Activated CD8-positive, alpha-beta T cell treated with anti-CD3 and anti-CD28 coated beads, Interleukin-2, amount 10 ng/mL, durations not matched to agents 7 days and 5 days (primary cell): ENCODE measurements at regions not wholly inside any gene's neighbourhood (a gene's known extent, or its start where the extent isn't known, plus 50 kb on each side); places are given as distances from the start of the nearest gene placed in this dataset.

Experiments
- ATAC-seq: fragments of 150-1000 bp; cut with Tn5 transposase; one replicate; pipeline ENCODE4 v1.10.0; 2021; ENCODE audit warnings: moderate library complexity
- CTCF ChIA-PET: fragments of 350-600 bp; sonication (Branson Sonifier 250); formaldehyde crosslinking; loops from one replicate; lab custom pipeline; 2021; ENCODE audit warnings: antibody characterized with exemption; lab: Charles Lee
- POLR2A ChIA-PET: fragments of 350-600 bp; sonication (Branson Sonifier 250); formaldehyde crosslinking; loops from one replicate; lab custom pipeline; 2021; ENCODE audit warnings: antibody characterized with exemption; lab: Charles Lee
- DNase-seq: peaks from one replicate; pipeline ENCODE4 v3.0.0-alpha.2; 2020
- H3K27ac Mint-ChIP-seq: one replicate; pipeline ENCODE4 v1.8.0; 2021; ENCODE audit warnings: mild to moderate bottlenecking, mixed read lengths
- H3K27me3 Mint-ChIP-seq: one replicate; pipeline ENCODE4 v1.8.0; 2021; ENCODE audit warnings: low read depth, mixed read lengths
- H3K36me3 Mint-ChIP-seq: one replicate; pipeline ENCODE4 v1.8.0; 2021; ENCODE audit warnings: low read depth, mixed read lengths
- H3K4me1 Mint-ChIP-seq: one replicate; pipeline ENCODE4 v1.8.0; 2021; ENCODE audit warnings: low read depth, mixed read lengths
- H3K4me3 Mint-ChIP-seq: one replicate; pipeline ENCODE4 v1.8.0; 2021; ENCODE audit warnings: mild to moderate bottlenecking, mixed read lengths
- H3K9me3 Mint-ChIP-seq: one replicate; pipeline ENCODE4 v1.8.0; 2022; ENCODE audit warnings: mixed read lengths; ENCODE audit not compliant: insufficient read depth

DNA sequence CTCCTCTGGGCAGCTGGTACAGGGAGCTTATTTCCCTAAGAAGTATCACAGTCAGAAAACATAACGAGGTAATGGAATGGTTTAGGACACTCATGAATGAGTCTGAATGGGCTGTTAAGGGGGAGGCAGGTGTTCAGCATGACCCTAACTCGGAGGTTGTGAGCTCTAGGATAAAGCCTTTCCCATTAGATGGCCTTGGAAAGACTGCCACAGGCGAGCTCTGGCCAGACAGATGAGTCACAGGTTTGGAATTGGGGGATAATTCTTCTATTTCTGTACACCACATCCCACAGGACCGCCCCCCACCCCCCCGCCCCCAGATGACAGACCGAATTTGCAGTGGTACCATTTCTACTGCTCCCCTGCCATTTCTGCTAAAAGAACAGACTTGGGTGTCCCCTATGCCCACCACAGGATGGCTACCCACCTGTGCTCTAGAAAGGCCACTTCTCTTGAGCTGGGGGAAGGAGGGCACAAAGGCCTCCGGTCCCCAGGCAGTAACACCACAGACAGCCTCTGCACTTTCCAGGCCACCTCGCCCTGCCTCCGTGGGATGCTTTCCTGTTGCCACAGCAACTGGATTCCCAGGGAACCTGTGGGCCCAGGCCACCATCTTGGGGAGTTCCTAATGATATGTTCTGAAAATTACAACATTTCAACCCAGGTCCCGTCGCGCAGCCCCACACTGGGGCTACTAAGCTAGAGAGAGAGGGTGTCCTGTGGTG, 76.7 kb downstream of the TRIM29 start:
- Mint-ChIP-seq H3K4me1 (no peaks in the 10 kb centered on the region), H3K27ac (no peak overlapping the region), H3K27me3 (peaks cover 2% of the 10 kb centered on the region), H3K9me3 (no peaks in the 10 kb centered on the region), H3K4me3 (no peak overlapping the region), H3K36me3 (no peaks in the 10 kb centered on the region)
- POLR2A ChIA-PET = no interaction called here
- no peak for ATAC-seq
- DNase-seq = no peak
- CTCF ChIA-PET = no interaction called here

GRCh38 chr11:120060512-120060911, 77.4 kb downstream of the TRIM29 start:
- POLR2A ChIA-PET = no interaction called here
- H3K9me3 Mint-ChIP-seq = no peaks in the 10 kb centered on the region
- DNase-seq = no peak
- no peak for ATAC-seq
- H3K36me3 Mint-ChIP-seq = no peaks in the 10 kb centered on the region
- no peak overlapping the region for H3K27ac Mint-ChIP-seq
- peaks cover 2% of the 10 kb centered on the region for H3K27me3 Mint-ChIP-seq
- no peak overlapping the region for H3K4me3 Mint-ChIP-seq
- H3K4me1 Mint-ChIP-seq = no peaks in the 10 kb centered on the region
- CTCF ChIA-PET = no interaction called here

- no peak for ATAC-seq
- H3K4me1 Mint-ChIP-seq = no peaks in the 10 kb centered on the region
- ChIA-PET POLR2A (no interaction called here), CTCF (no interaction called here)
- no peaks in the 10 kb centered on the region for H3K36me3 Mint-ChIP-seq
- H3K27ac Mint-ChIP-seq = no peak overlapping the region
- H3K4me3 Mint-ChIP-seq = no peak overlapping the region
- peaks cover 2% of the 10 kb centered on the region for H3K27me3 Mint-ChIP-seq
- no peak for DNase-seq
- no peaks in the 10 kb centered on the region for H3K9me3 Mint-ChIP-seq
These were observed 79.0 kb downstream of the TRIM29 start for GRCh38 chr11:120058931-120059330.

- no peak overlapping the region for H3K27ac Mint-ChIP-seq
- DNase-seq (no peak), ATAC-seq (no peak)
- POLR2A ChIA-PET = interaction anchor here (0.6 kb wide), 1 partner anchor 9 kb away, joined by 3 read pairs; no protein-coding TSS in a partner anchor
- no peaks in the 10 kb centered on the region for H3K36me3 Mint-ChIP-seq
- H3K9me3 Mint-ChIP-seq = no peaks in the 10 kb centered on the region
- H3K4me1 Mint-ChIP-seq = no peaks in the 10 kb centered on the region
- CTCF ChIA-PET = no interaction called here
- peaks cover 2% of the 10 kb centered on the region for H3K27me3 Mint-ChIP-seq
- H3K4me3 Mint-ChIP-seq = no peak overlapping the region
These were observed 80.0 kb downstream of the TRIM29 start for GRCh38 chr11:120057595-120058581.

- peaks cover 1% of the 10 kb centered on the region for H3K27me3 Mint-ChIP-seq
- no peak overlapping the region for H3K4me3 Mint-ChIP-seq
- ChIA-PET POLR2A (no interaction called here), CTCF (no interaction called here)
- no peak overlapping the region for H3K27ac Mint-ChIP-seq
- no peaks in the 10 kb centered on the region for H3K4me1 Mint-ChIP-seq
- ATAC-seq (no peak), DNase-seq (no peak)
- no peaks in the 10 kb centered on the region for H3K36me3 Mint-ChIP-seq
- H3K9me3 Mint-ChIP-seq = no peaks in the 10 kb centered on the region
These were observed 80.9 kb downstream of the TRIM29 start for GRCh38 chr11:120057028-120057330.

DNA sequence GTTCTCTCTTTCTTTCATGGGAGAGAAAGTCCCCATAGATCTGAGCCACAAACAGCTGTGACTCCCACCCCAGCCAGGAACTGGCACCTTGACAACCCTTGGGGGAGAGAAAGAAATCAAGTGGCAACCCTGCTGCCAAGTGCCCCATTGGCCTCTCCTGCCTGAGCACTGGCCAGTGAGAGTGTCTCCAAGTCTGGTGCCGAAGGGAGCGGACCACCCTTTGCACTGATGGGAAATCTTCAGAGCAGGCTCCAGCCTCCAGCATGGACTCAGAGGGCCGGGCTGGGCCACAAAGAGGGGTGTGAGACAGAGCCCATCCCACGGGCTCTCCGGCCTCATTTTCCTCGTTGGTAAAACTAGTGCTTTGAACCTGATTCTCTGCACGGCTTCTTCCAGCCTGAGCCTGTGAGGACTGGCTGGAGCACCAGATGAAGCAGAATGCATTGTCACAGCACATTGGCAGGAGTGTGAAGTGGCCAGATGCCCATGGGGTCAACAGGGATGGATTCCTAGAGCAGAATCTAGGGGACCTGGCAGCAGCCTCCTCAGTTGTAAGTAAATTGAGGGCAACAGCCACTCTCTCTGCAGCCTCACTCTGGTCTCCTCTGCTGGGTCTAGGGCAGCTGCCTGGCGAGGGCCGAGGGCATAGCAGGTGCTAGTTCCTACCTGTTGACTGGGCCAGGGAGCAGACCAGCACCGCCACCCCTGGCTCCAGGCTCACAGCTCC, 81.4 kb downstream of the TRIM29 start:
- Mint-ChIP-seq H3K27ac (no peak overlapping the region), H3K4me3 (no peak overlapping the region), H3K9me3 (no peaks in the 10 kb centered on the region), H3K36me3 (no peaks in the 10 kb centered on the region), H3K27me3 (no peaks in the 10 kb centered on the region), H3K4me1 (no peaks in the 10 kb centered on the region)
- POLR2A ChIA-PET = no interaction called here
- CTCF ChIA-PET = no interaction called here
- no peak for DNase-seq
- no peak for ATAC-seq

GRCh38 chr11:120055646-120056045, 82.3 kb downstream of the TRIM29 start:
- no peak overlapping the region for H3K4me3 Mint-ChIP-seq
- DNase-seq = no peak
- POLR2A ChIA-PET = no interaction called here
- H3K4me1 Mint-ChIP-seq = no peaks in the 10 kb centered on the region
- H3K27ac Mint-ChIP-seq = no peak overlapping the region
- ATAC-seq = no peak
- H3K27me3 Mint-ChIP-seq = peaks cover under 1% of the 10 kb centered on the region
- H3K36me3 Mint-ChIP-seq = no peaks in the 10 kb centered on the region
- CTCF ChIA-PET = no interaction called here
- H3K9me3 Mint-ChIP-seq = no peaks in the 10 kb centered on the region

- CTCF ChIA-PET = no interaction called here
- Mint-ChIP-seq H3K4me3 (no peak overlapping the region), H3K27me3 (peaks cover 4% of the 10 kb centered on the region), H3K4me1 (no peaks in the 10 kb centered on the region), H3K36me3 (no peaks in the 10 kb centered on the region), H3K27ac (no peak overlapping the region), H3K9me3 (no peaks in the 10 kb centered on the region)
- POLR2A ChIA-PET = no interaction called here
- DNase-seq = no peak
- ATAC-seq = no peak
These were observed 83.2 kb downstream of the TRIM29 start for GRCh38 chr11:120054753-120055045.

- no peaks in the 10 kb centered on the region for H3K4me1 Mint-ChIP-seq
- CTCF ChIA-PET = no interaction called here
- H3K9me3 Mint-ChIP-seq = no peaks in the 10 kb centered on the region
These were observed 83.7 kb downstream of the TRIM29 start for GRCh38 chr11:120054016-120054752.

DNA sequence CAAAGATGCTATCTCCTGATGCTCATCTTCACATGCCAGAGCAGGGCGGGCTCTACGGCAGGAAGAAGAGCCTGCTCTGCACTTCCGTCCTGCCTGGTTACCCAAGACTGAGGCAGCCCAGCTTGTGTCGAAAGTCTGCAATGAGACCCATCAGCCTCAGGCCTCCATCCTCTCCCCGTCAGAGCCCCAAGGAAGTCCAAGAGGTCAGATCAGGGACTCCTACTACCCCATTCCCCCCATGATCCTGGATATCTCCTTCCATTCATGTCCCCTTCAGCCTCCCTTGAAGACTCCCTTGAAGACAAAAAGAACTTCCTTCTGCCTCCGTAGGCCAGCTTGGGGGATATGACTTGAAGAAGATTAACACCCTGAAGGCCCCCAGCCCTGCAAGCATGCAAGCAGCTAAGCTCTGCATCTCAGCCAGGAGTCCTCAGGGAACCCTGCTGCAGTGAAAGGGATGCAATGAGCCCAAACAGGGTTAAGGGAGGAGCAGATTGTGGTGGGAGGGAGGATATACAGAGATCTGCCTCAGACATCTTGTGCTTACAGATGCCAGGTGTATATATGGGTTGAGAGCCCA, 85.6 kb downstream of the TRIM29 start:
- Mint-ChIP-seq H3K4me3 (no peak overlapping the region), H3K27ac (no peak overlapping the region), H3K27me3 (peaks cover 4% of the 10 kb centered on the region), H3K9me3 (peaks cover 7% of the 10 kb centered on the region), H3K36me3 (no peaks in the 10 kb centered on the region), H3K4me1 (no peaks in the 10 kb centered on the region)
- DNase-seq = no peak
- no peak for ATAC-seq
- ChIA-PET POLR2A (interaction anchor here (1.1 kb wide), 1 partner anchor 255 kb away, joined by 3 read pairs; no protein-coding TSS in a partner anchor), CTCF (no interaction called here)

More at GRCh38 chr11:120054016-120054752, 83.7 kb downstream of the TRIM29 start:
- H3K36me3 Mint-ChIP-seq = no peaks in the 10 kb centered on the region
- DNase-seq (no peak), ATAC-seq (no peak)
- H3K4me3 Mint-ChIP-seq = no peak overlapping the region
- peaks cover 4% of the 10 kb centered on the region for H3K27me3 Mint-ChIP-seq
- POLR2A ChIA-PET = no interaction called here
- H3K27ac Mint-ChIP-seq = no peak overlapping the region

DNA sequence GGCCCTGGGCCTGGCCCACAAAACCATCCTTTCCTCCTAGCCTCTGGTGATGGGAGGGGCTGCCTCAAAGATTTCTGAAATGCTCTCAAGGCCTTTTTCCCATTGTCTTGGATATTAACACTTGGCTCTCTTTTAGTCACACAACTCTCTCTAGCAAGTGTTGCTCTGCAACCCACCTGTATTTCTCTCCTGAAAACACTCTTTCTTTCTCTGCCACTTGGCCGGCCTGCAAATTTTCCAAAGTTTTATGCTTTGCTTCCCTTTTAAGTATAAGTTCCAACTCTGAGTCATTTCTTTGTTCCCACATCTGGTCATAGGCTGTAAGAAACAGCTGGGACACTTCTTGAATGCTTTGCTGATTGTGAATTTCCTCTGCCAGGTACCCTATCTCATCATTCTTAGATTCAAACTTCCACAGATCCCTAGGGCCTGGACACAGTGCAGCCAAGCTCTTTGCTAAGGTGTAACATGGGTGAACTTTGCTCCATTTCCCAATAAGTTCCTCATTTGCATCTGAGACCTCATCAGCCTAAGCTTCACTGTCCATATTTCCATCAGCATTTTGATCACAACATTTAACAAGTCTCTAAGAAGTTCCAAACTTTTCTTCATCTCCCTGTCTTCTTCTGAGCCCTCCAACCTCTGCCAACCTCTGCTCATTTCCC, 93.8 kb downstream of the TRIM29 start:
- H3K4me1 Mint-ChIP-seq = no peaks in the 10 kb centered on the region
- ChIA-PET POLR2A (no interaction called here), CTCF (no interaction called here)
- H3K36me3 Mint-ChIP-seq = peaks cover 2% of the 10 kb centered on the region
- DNase-seq (no peak), ATAC-seq (no peak)
- no peak overlapping the region for H3K27ac Mint-ChIP-seq
- H3K9me3 Mint-ChIP-seq = peaks cover 22% of the 10 kb centered on the region
- no peak overlapping the region for H3K4me3 Mint-ChIP-seq
- H3K27me3 Mint-ChIP-seq = peaks cover 11% of the 10 kb centered on the region
